ENCODE measurements at regions not wholly inside any gene's neighbourhood (a gene's known extent, or its start where the extent isn't known, plus 50 kb on each side); places are given as distances from the start of the nearest gene placed in this dataset.

GRCh38 chr18:72161691-72162090 is 382.5 kb downstream of the CBLN2 start:
- intact Hi-C loops (cut with micrococcal nuclease): no loop called here
- H3K27ac Mint-ChIP-seq (ENCODE audit: low read depth, unreplicated experiment): no peak overlapping the region
- DNase-seq (ENCODE audit: unreplicated experiment): peak; percentile 53
- TF ChIP-seq CTCF (IDR thresholded peaks at IDR 0.05; ENCODE audit: unreplicated experiment): no peak
- ChIA-PET POLR2A (no interaction called here), CTCF (no interaction called here)
- H3K9me3 Mint-ChIP-seq (ENCODE audit: unreplicated experiment): peaks cover 7% of the 10 kb centered on the region
- no peak overlapping the region for H3K4me3 Mint-ChIP-seq (ENCODE audit: unreplicated experiment)
- H3K27me3 Mint-ChIP-seq (ENCODE audit: insufficient read depth, unreplicated experiment): peaks cover 12% of the 10 kb centered on the region
- H3K4me1 Mint-ChIP-seq (ENCODE audit: insufficient read depth, unreplicated experiment): no peaks in the 10 kb centered on the region
- no peaks in the 10 kb centered on the region for H3K36me3 Mint-ChIP-seq (ENCODE audit: insufficient read depth, unreplicated experiment)
- no TSS peak for BruUV-seq (replicated peaks)

DNA sequence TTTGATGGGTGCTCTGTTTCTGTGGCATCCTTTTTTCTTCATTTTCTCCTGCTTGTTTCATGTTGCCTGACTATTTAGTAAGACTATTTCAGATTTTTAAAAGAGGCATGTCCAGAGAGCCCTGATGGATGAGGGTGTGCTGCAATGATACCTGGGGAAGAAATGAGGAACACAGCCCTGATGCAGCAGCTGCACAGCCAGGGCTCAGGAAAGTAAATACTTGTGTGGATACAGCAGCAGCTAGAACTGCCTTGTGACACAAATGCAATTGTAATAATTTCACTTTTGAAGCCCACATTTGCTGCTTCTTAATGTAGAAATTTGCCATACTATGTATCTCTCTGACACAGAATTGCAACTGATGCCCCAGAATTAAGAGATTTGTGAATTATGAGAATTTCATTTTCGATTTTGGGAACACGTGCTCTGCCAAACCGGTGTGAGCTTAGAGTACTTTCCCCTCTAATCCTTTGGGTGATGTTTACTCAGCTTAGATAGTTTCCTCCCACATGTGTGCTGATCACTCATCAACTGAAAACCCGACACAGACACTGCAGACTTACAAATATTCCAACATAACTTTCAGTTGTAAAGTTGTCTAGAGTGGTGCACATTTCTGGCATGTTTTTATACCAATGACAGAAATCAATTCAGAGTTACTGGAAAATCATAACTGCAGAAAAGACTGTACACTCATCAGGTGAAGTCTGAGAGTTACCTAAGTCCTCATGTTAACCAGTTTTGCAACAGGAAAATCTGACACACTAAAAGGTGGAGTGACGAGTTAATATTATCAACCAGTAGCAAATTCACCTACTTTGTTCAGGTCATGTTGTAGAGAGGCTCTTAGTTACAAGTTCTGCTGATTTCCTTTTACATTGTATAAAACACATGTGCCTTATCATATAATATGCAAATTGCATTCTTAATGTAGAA is 383.4 kb downstream of the CBLN2 start:
- intact Hi-C loops (cut with micrococcal nuclease): no loop called here
- no TSS peak for BruUV-seq (replicated peaks)
- DNase-seq (ENCODE audit: unreplicated experiment): peak; percentile 17
- Mint-ChIP-seq H3K4me1 (ENCODE audit: insufficient read depth, unreplicated experiment) (no peaks in the 10 kb centered on the region), H3K27ac (ENCODE audit: low read depth, unreplicated experiment) (peak overlapping the region; percentile 77), H3K4me3 (ENCODE audit: unreplicated experiment) (peak overlapping the region; percentile 42), H3K9me3 (ENCODE audit: unreplicated experiment) (peaks cover 7% of the 10 kb centered on the region), H3K36me3 (ENCODE audit: insufficient read depth, unreplicated experiment) (no peaks in the 10 kb centered on the region), H3K27me3 (ENCODE audit: insufficient read depth, unreplicated experiment) (peaks cover 19% of the 10 kb centered on the region)
- ChIA-PET CTCF (no interaction called here), POLR2A (interaction anchor here (1.2 kb wide), 1 partner anchor 11 kb away, joined by 5 read pairs; no protein-coding TSS in a partner anchor)
- TF ChIP-seq CTCF (IDR thresholded peaks at IDR 0.05; ENCODE audit: unreplicated experiment): no peak

GRCh38 chr18:72155327-72155726 is 388.8 kb downstream of the CBLN2 start:
- no TSS peak for BruUV-seq (replicated peaks)
- peaks cover 28% of the 10 kb centered on the region for H3K27me3 Mint-ChIP-seq (ENCODE audit: insufficient read depth, unreplicated experiment)
- ChIA-PET CTCF (interaction anchor here (0.5 kb wide), 1 partner anchor 14 kb away, joined by 3 read pairs; no protein-coding TSS in a partner anchor), POLR2A (interaction anchor here (0.7 kb wide), 1 partner anchor 14 kb away, joined by 7 read pairs; no protein-coding TSS in a partner anchor)
- H3K9me3 Mint-ChIP-seq (ENCODE audit: unreplicated experiment): peaks cover 7% of the 10 kb centered on the region
- H3K4me1 Mint-ChIP-seq (ENCODE audit: insufficient read depth, unreplicated experiment): no peaks in the 10 kb centered on the region
- DNase-seq (ENCODE audit: unreplicated experiment): no peak
- H3K4me3 Mint-ChIP-seq (ENCODE audit: unreplicated experiment): no peak overlapping the region
- no peaks in the 10 kb centered on the region for H3K36me3 Mint-ChIP-seq (ENCODE audit: insufficient read depth, unreplicated experiment)
- no peak overlapping the region for H3K27ac Mint-ChIP-seq (ENCODE audit: low read depth, unreplicated experiment)
- no peak for TF ChIP-seq CTCF (IDR thresholded peaks at IDR 0.05; ENCODE audit: unreplicated experiment)
- intact Hi-C loops (cut with micrococcal nuclease): no loop called here

DNA sequence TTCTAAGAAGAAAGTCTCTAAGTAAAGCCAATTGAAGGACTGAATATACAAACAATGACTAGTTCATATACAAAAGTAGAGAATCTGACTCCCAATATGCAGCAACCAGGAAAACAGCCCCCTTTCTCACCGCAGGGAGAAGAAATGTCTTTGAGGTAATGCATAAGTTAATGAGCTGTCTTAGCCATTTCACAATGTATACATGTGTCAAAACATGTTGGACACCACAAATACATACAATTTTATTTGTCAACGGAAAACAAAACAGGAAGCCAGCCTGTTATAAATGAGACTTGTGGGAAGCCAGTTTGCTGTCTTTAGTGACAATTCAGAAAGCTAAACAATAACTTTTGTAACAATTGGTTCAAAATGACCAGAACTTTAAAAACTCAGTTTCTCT is 389.2 kb downstream of the CBLN2 start:
- H3K4me3 Mint-ChIP-seq (ENCODE audit: unreplicated experiment): no peak overlapping the region
- H3K27me3 Mint-ChIP-seq (ENCODE audit: insufficient read depth, unreplicated experiment): peaks cover 28% of the 10 kb centered on the region
- no peak for TF ChIP-seq CTCF (IDR thresholded peaks at IDR 0.05; ENCODE audit: unreplicated experiment)
- H3K36me3 Mint-ChIP-seq (ENCODE audit: insufficient read depth, unreplicated experiment): no peaks in the 10 kb centered on the region
- ChIA-PET POLR2A (no interaction called here), CTCF (interaction anchor here (0.5 kb wide), 1 partner anchor 15 kb away, joined by 3 read pairs; no protein-coding TSS in a partner anchor)
- H3K27ac Mint-ChIP-seq (ENCODE audit: low read depth, unreplicated experiment): no peak overlapping the region
- DNase-seq (ENCODE audit: unreplicated experiment): no peak
- peaks cover 7% of the 10 kb centered on the region for H3K9me3 Mint-ChIP-seq (ENCODE audit: unreplicated experiment)
- intact Hi-C loops (cut with micrococcal nuclease): no loop called here
- no TSS peak for BruUV-seq (replicated peaks)
- no peaks in the 10 kb centered on the region for H3K4me1 Mint-ChIP-seq (ENCODE audit: insufficient read depth, unreplicated experiment)

Data from MCF 10A (cell line).